ENCODE measurements at regions not wholly inside any gene's neighbourhood (a gene's known extent, or its start where the extent isn't known, plus 50 kb on each side); places are given as distances from the start of the nearest gene placed in this dataset.
"Not testable (repeated sequence)": the region's sequence is repeated elsewhere in the genome, so short reads cannot be mapped to it uniquely, and the experiment has no call there.

DNA sequence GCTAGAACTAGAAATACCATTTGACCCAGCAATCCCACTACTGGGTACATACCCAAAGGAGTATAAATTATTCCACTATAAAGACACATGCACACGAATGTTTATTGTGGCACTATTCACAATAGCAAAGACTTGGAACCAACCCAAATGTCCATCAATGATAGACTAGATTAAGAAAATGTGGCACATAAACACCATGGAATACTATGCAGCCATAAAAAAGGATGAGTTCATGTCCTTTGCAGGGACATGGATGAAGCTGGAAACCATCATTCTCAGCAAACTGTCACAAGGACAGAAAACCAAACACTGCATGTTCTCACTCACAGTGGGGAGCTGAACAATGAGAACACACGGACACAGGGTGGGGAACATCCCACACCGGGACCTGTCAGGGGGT is 207.8 kb upstream of the CCDC196 start:
- TF ChIP-seq, protein P1, sequence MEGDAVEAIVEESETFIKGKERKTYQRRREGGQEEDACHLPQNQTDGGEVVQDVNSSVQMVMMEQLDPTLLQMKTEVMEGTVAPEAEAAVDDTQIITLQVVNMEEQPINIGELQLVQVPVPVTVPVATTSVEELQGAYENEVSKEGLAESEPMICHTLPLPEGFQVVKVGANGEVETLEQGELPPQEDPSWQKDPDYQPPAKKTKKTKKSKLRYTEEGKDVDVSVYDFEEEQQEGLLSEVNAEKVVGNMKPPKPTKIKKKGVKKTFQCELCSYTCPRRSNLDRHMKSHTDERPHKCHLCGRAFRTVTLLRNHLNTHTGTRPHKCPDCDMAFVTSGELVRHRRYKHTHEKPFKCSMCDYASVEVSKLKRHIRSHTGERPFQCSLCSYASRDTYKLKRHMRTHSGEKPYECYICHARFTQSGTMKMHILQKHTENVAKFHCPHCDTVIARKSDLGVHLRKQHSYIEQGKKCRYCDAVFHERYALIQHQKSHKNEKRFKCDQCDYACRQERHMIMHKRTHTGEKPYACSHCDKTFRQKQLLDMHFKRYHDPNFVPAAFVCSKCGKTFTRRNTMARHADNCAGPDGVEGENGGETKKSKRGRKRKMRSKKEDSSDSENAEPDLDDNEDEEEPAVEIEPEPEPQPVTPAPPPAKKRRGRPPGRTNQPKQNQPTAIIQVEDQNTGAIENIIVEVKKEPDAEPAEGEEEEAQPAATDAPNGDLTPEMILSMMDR (IDR thresholded peaks at IDR 0.05), result not testable (repeated sequence)
- TF ChIP-seq POLR2A (IDR thresholded peaks at IDR 0.05), result not testable (repeated sequence)
